ENCODE measurements at regions not wholly inside any gene's neighbourhood (a gene's known extent, or its start where the extent isn't known, plus 50 kb on each side); places are given as distances from the start of the nearest gene placed in this dataset.

DNA sequence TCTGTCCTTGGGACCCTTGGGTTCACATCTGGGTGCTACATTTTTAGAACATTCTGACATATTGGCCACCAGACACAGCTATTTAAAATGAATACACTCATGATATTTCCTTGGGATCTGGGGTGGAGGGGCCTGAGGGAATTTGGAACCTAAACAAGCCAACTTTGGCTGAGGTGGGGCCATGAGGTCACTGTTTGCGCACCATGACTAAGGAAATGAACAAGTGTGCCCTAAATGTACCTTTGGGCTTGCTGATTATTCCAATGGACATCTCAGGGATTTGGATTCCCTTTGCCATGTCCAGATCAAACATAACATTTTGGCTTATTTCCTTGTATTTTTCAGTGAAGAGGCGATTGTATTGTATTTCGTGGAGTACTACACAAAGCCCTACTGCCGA is 80.5 kb upstream of the SEC11C start:
- ATAC-seq (no peak), FAIRE-seq (no peak), DNase-seq (ENCODE audit: extremely low read depth in 1 of 4, low spot score in 3 of 4) (no peak)
- no peak overlapping the region for H2AFZ ChIP-seq (ENCODE audit: low read depth, low read length)
- intact Hi-C loops (cut with micrococcal nuclease), result loop anchor here (10.0 kb wide), 1 partner anchor 534 kb away; no protein-coding TSS in a partner anchor
- TF ChIP-seq ATF1 (CRISPR knock-in tag; IDR thresholded peaks at IDR 0.05) (no peak), ATF1 (tag; IDR thresholded peaks at IDR 0.05) (no peak), PTRF (tag; IDR thresholded peaks at IDR 0.05) (no peak), KLF1 (tag; IDR thresholded peaks at IDR 0.05) (no peak), FOSL1 (tag; conservative IDR thresholded peaks at IDR 0.05) (no peak), MYNN (IDR thresholded peaks at IDR 0.05) (no peak), MYNN (CRISPR knock-in tag; IDR thresholded peaks at IDR 0.05) (no peak), ZNF655 (CRISPR knock-in tag; IDR thresholded peaks at IDR 0.05) (no peak), DACH1 (IDR thresholded peaks at IDR 0.05; ENCODE audit: partially characterized antibody) (no peak), FOXP4 (CRISPR knock-in tag; IDR thresholded peaks at IDR 0.05; ENCODE audit: borderline replicate concordance) (no peak), ZKSCAN3 (CRISPR knock-in tag; IDR thresholded peaks at IDR 0.05) (no peak), ZNF586 (CRISPR knock-in tag; conservative IDR thresholded peaks at IDR 0.05) (no peak), E2F6 (IDR thresholded peaks at IDR 0.05; ENCODE audit: borderline replicate concordance in 1 of 2, extremely low read depth in 1 of 2, insufficient read depth in 1 of 2, insufficient read length in 1 of 2, low read depth in 1 of 2, low read length in 1 of 2, poor library complexity in 1 of 2, severe bottlenecking in 1 of 2) (no peak), ERF (CRISPR knock-in tag; IDR thresholded peaks at IDR 0.05) (no peak), ZNF146 (CRISPR knock-in tag; IDR thresholded peaks at IDR 0.05; ENCODE audit: unreplicated experiment) (no peak)
- no peaks in the 10 kb centered on the region for H3K9me3 ChIP-seq (replicated peaks; ENCODE audit: control insufficient read depth, insufficient read depth, low read depth, low read length)
- peaks cover 2 to 30% of the 10 kb centered on the region in 2 experiments; a peak in 2 of 5 replicates for H3K27me3 ChIP-seq (ENCODE audit: control insufficient read depth in 2 of 2, insufficient read depth in 2 of 2, low read length in 2 of 2)
- H3K36me3 ChIP-seq (ENCODE audit: control insufficient read depth, insufficient read depth, low read length), result no peaks in the 10 kb centered on the region
- 0% methylated on average over 4 of the region's 4 CpGs for WGBS (ENCODE audit: insufficient coverage, low coverage, missing lambda C conversion rate)
- no peak overlapping the region for H3K4me2 ChIP-seq (ENCODE audit: insufficient read depth, low read length)
- H3K9me1 ChIP-seq (ENCODE audit: control insufficient read depth, insufficient read depth, low read length), result no peaks in the 10 kb centered on the region
- in situ Hi-C loops (cut with MboI), result no loop called here
- no peak overlapping the region for H3K4me3 ChIP-seq
- H3K9ac ChIP-seq (ENCODE audit: insufficient read depth in 1 of 2, low read depth in 2 of 2, low read length in 2 of 2), result no peak overlapping the region
- no peak overlapping the region for H3K27ac ChIP-seq (ENCODE audit: extremely low read depth, low read depth, low read length)
- BruUV-seq (replicated peaks), result no TSS peak
- H3K79me2 ChIP-seq (ENCODE audit: control insufficient read depth, insufficient read depth, low read length), result no peaks in the 10 kb centered on the region
- CTCF ChIA-PET (ENCODE audit: low intra/inter-chr PET ratio), result no interaction called here
- no peaks in the 10 kb centered on the region for H4K20me1 ChIP-seq (replicated peaks; ENCODE audit: control insufficient read depth, insufficient read depth, low read length)
- POLR2A ChIA-PET, result no interaction called here
- no peaks in the 10 kb centered on the region for H3K4me1 ChIP-seq (replicated peaks in 1 of 2; ENCODE audit: control insufficient read depth in 2 of 2, insufficient read depth in 2 of 2, low read length in 2 of 2)
